SW 1271 (cell line): ENCODE measurements at regions not wholly inside any gene's neighbourhood (a gene's known extent, or its start where the extent isn't known, plus 50 kb on each side); places are given as distances from the start of the nearest gene placed in this dataset.

Experiments
- DNase-seq, 2 experiments: peaks; one replicate each; lab custom pipeline; 2025; lab: John Stamatoyannopoulos, UW

GRCh38 chrX:104307341-104307740 lies 52.6 kb upstream of the ESX1 start:
- no peak for DNase-seq

GRCh38 chrX:104306180-104306579 lies 51.4 kb upstream of the ESX1 start:
- no peak for DNase-seq
